Neural cell (in vitro differentiated cells): ENCODE measurements at regions not wholly inside any gene's neighbourhood (a gene's known extent, or its start where the extent isn't known, plus 50 kb on each side); places are given as distances from the start of the nearest gene placed in this dataset.

Source experiments
- H2AFZ ChIP-seq: fragments of 200-600, 300-800 bp; sonication (generic), shearing (Covaris generic); 2 replicates; pipeline ENCODE4 v1.6.0; 2014; ENCODE audit warnings: low read depth, mild to moderate bottlenecking, antibody characterized with exemption, low read length, moderate library complexity
- H3F3A ChIP-seq: fragments of 200-600 bp; shearing (Covaris generic); 2 replicates; pipeline ENCODE4 v1.6.1; 2016; ENCODE audit warnings: mild to moderate bottlenecking, moderate library complexity, mixed read lengths, antibody characterized with exemption, low read length; ENCODE audit not compliant: insufficient read depth, poor library complexity, severe bottlenecking
- H3K27ac ChIP-seq: fragments of 200-600, 300-800 bp; sonication (generic), shearing (Covaris generic); 2 replicates; pipeline ENCODE4 v1.5.1; 2014; ENCODE audit warnings: mild to moderate bottlenecking, low read length, moderate library complexity
- H3K27me3 ChIP-seq: fragments of 300-800, 200-600 bp; sonication (generic), shearing (Covaris generic); 2 replicates; pipeline ENCODE4 v1.6.0; 2014; ENCODE audit warnings: mild to moderate bottlenecking, low read depth, low read length, moderate library complexity; ENCODE audit not compliant: insufficient read depth
- H3K36me3 ChIP-seq: fragments of 300-800, 200-600 bp; sonication (generic), shearing (Covaris generic); 2 replicates; pipeline ENCODE4 v1.5.1; 2014; ENCODE audit warnings: mild to moderate bottlenecking, antibody characterized with exemption, low read length, moderate library complexity; ENCODE audit not compliant: insufficient read depth
- H3K4me2 ChIP-seq: fragments of 300-800, 200-600 bp; sonication (generic), shearing (Covaris generic); 2 replicates; pipeline ENCODE4 v1.6.0; 2014; ENCODE audit warnings: mild to moderate bottlenecking, low read length
- H3K4me3 ChIP-seq: fragments of 300-800, 200-600 bp; sonication (generic), shearing (Covaris generic); 2 replicates; pipeline ENCODE4 v1.5.1; 2014; ENCODE audit warnings: mild to moderate bottlenecking, low read length, moderate library complexity
- H3K79me2 ChIP-seq: fragments of 200-600 bp; shearing (Covaris generic); replicated peaks from 2 replicates; pipeline ENCODE4 v1.6.0; 2014; ENCODE audit warnings: mild to moderate bottlenecking, low read length, moderate library complexity; ENCODE audit not compliant: insufficient read depth
- H3K9ac ChIP-seq: fragments of 300-800, 200-600 bp; sonication (generic), shearing (Covaris generic); 2 replicates; pipeline ENCODE4 v1.6.1; 2016; ENCODE audit warnings: mild to moderate bottlenecking, low read length, mixed read lengths
- H3K9me2 ChIP-seq: fragments of 200-600 bp; shearing (Covaris generic); 2 replicates; pipeline ENCODE4 v1.6.1; 2016; ENCODE audit warnings: mild to moderate bottlenecking, low read length, mixed read lengths; ENCODE audit not compliant: insufficient read depth
- H3K9me3 ChIP-seq: fragments of 200-600, 300-800 bp; sonication (generic), shearing (Covaris generic); 2 replicates; pipeline ENCODE4 v1.6.1; 2016; ENCODE audit warnings: mild to moderate bottlenecking, mixed run types, low read length, moderate library complexity, mixed read lengths
- H4K20me1 ChIP-seq: fragments of 200-600 bp; shearing (Covaris generic); 2 replicates; pipeline ENCODE4 v1.6.1; 2016; ENCODE audit warnings: mild to moderate bottlenecking, mixed run types; ENCODE audit not compliant: insufficient read depth
- EP300 ChIP-seq: fragments of 450-650 bp; conservative IDR thresholded peaks from 2 replicates; pipeline ENCODE4 v1.6.1; 2014; ENCODE audit warnings: antibody characterized with exemption, mild to moderate bottlenecking, moderate library complexity; ENCODE audit not compliant: poor library complexity, severe bottlenecking
- EZH2 ChIP-seq: fragments of 200-600, 300-800 bp; shearing (Covaris generic), sonication (generic); IDR thresholded peaks from 2 replicates; pipeline ENCODE4 v1.6.1; 2014; ENCODE audit warnings: antibody characterized with exemption, low read length, borderline replicate concordance, mild to moderate bottlenecking; ENCODE audit not compliant: insufficient read depth, poor library complexity, severe bottlenecking
- POLR2AphosphoS5 ChIP-seq: IDR thresholded peaks from 2 replicates; pipeline ENCODE4 v1.6.1; 2012
- RAD21 ChIP-seq: fragments of 450-650 bp; conservative IDR thresholded peaks from 2 replicates; pipeline ENCODE4 v1.6.1; 2014; ENCODE audit warnings: antibody characterized with exemption, mild to moderate bottlenecking, moderate library complexity
- TAF1 ChIP-seq: IDR thresholded peaks from 2 replicates; pipeline ENCODE4 v1.6.1; 2012; ENCODE audit warnings: low read depth
- TF ChIP-seq, protein P1 (sequence below): IDR thresholded peaks from 2 replicates; pipeline ENCODE4 v1.6.1; 2012; ENCODE audit warnings: borderline replicate concordance
- TF ChIP-seq, protein P2 (sequence below): fragments of 450-650 bp; IDR thresholded peaks from 2 replicates; pipeline ENCODE4 v1.5.1; 2014; ENCODE audit warnings: antibody characterized with exemption, mild to moderate bottlenecking, moderate library complexity; ENCODE audit not compliant: poor library complexity, severe bottlenecking

DNA sequence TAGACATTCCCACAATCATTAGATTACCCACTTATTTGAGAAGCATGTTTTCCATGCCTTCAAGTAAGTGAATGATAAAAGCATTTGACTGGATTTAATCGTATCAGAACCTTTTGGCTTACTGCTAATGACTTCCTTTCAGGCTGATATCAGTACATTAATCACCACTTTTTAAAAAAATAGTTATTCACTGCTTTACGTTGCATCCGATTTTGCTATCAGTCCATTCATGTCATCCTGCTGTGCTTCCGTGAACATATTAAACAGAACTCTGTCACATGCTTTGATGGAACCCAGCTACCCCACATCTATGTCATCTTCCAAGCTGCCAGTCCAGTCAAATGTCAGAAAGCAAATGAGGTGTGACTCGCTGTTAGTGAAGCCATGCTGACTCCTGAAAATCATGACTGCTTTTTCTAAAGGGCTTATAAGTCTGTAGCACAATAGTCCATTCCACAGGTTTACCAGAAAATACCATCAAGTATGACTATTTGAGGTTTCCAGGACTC is 440.9 kb downstream of the IRS2 start:
- H3K27ac ChIP-seq: no peak overlapping the region
- no peaks in the 10 kb centered on the region for H3K36me3 ChIP-seq
- H3K79me2 ChIP-seq: no peaks in the 10 kb centered on the region
- no peak overlapping the region for H3K9ac ChIP-seq
- H2AFZ ChIP-seq: no peak overlapping the region
- TF ChIP-seq, protein P1, sequence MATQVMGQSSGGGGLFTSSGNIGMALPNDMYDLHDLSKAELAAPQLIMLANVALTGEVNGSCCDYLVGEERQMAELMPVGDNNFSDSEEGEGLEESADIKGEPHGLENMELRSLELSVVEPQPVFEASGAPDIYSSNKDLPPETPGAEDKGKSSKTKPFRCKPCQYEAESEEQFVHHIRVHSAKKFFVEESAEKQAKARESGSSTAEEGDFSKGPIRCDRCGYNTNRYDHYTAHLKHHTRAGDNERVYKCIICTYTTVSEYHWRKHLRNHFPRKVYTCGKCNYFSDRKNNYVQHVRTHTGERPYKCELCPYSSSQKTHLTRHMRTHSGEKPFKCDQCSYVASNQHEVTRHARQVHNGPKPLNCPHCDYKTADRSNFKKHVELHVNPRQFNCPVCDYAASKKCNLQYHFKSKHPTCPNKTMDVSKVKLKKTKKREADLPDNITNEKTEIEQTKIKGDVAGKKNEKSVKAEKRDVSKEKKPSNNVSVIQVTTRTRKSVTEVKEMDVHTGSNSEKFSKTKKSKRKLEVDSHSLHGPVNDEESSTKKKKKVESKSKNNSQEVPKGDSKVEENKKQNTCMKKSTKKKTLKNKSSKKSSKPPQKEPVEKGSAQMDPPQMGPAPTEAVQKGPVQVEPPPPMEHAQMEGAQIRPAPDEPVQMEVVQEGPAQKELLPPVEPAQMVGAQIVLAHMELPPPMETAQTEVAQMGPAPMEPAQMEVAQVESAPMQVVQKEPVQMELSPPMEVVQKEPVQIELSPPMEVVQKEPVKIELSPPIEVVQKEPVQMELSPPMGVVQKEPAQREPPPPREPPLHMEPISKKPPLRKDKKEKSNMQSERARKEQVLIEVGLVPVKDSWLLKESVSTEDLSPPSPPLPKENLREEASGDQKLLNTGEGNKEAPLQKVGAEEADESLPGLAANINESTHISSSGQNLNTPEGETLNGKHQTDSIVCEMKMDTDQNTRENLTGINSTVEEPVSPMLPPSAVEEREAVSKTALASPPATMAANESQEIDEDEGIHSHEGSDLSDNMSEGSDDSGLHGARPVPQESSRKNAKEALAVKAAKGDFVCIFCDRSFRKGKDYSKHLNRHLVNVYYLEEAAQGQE: no peak
- TF ChIP-seq, protein P2, sequence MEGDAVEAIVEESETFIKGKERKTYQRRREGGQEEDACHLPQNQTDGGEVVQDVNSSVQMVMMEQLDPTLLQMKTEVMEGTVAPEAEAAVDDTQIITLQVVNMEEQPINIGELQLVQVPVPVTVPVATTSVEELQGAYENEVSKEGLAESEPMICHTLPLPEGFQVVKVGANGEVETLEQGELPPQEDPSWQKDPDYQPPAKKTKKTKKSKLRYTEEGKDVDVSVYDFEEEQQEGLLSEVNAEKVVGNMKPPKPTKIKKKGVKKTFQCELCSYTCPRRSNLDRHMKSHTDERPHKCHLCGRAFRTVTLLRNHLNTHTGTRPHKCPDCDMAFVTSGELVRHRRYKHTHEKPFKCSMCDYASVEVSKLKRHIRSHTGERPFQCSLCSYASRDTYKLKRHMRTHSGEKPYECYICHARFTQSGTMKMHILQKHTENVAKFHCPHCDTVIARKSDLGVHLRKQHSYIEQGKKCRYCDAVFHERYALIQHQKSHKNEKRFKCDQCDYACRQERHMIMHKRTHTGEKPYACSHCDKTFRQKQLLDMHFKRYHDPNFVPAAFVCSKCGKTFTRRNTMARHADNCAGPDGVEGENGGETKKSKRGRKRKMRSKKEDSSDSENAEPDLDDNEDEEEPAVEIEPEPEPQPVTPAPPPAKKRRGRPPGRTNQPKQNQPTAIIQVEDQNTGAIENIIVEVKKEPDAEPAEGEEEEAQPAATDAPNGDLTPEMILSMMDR: no peak
- TF ChIP-seq EP300: peak; percentile 32
- no peaks in the 10 kb centered on the region for H3K9me3 ChIP-seq
- H3K4me2 ChIP-seq: no peak overlapping the region
- no peaks in the 10 kb centered on the region for H4K20me1 ChIP-seq
- H3K4me3 ChIP-seq: no peak overlapping the region
- no peaks in the 10 kb centered on the region for H3K9me2 ChIP-seq
- no peaks in the 10 kb centered on the region for H3K27me3 ChIP-seq
- no peaks in the 10 kb centered on the region for H3F3A ChIP-seq

DNA sequence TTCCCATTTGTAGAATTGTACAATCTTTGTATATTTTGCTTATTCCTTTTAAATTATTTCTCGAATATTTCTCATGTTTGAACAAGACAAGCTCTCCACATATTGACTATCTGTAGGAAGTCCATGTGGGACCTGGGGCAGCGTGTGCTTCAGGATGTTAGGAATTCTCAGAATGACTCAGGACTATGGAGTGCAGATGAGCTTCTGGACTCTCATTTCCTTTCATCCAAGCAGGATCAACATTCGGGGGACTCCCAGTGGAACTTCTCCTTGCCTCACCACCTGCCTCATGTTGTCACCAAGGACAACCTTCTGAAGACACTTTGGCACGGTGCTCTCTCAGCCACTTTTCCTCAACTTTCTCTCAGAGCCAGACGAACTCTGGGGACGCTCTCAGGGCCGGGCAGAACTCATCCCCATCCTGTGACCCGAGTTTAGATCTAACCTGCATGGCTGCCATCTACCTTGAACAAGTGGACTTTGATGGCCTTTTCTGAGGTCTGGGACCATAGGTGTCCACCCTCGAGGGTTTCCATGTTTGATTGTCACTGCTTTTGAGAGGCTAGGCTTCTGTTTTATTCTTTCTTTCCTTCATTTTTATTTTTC is 441.7 kb downstream of the IRS2 start:
- Histone ChIP-seq H3K79me2 (no peaks in the 10 kb centered on the region), H3K4me2 (no peak overlapping the region), H3K9me2 (no peaks in the 10 kb centered on the region), H3K36me3 (no peaks in the 10 kb centered on the region), H2AFZ (no peak overlapping the region), H3K4me3 (no peak overlapping the region), H4K20me1 (no peaks in the 10 kb centered on the region), H3F3A (no peaks in the 10 kb centered on the region), H3K27me3 (no peaks in the 10 kb centered on the region), H3K9me3 (no peaks in the 10 kb centered on the region), H3K27ac (no peak overlapping the region), H3K9ac (no peak overlapping the region)
- TF ChIP-seq POLR2AphosphoS5 (no peak), RAD21 (no peak), TAF1 (no peak), EP300 (no peak), EZH2 (no peak)
- TF ChIP-seq, protein P2: no peak
- TF ChIP-seq, protein P1: no peak
